HG03439 (cell line): ENCODE measurements at regions not wholly inside any gene's neighbourhood (a gene's known extent, or its start where the extent isn't known, plus 50 kb on each side); places are given as distances from the start of the nearest gene placed in this dataset.

ENCODE experiments used
- ATAC-seq: cut with Tn5 transposase; IDR thresholded peaks from one replicate; pipeline ENCODE4 v1.9.1; 2021; ENCODE audit warnings: mild to moderate bottlenecking, moderate library complexity; ENCODE audit not compliant: unreplicated experiment

DNA sequence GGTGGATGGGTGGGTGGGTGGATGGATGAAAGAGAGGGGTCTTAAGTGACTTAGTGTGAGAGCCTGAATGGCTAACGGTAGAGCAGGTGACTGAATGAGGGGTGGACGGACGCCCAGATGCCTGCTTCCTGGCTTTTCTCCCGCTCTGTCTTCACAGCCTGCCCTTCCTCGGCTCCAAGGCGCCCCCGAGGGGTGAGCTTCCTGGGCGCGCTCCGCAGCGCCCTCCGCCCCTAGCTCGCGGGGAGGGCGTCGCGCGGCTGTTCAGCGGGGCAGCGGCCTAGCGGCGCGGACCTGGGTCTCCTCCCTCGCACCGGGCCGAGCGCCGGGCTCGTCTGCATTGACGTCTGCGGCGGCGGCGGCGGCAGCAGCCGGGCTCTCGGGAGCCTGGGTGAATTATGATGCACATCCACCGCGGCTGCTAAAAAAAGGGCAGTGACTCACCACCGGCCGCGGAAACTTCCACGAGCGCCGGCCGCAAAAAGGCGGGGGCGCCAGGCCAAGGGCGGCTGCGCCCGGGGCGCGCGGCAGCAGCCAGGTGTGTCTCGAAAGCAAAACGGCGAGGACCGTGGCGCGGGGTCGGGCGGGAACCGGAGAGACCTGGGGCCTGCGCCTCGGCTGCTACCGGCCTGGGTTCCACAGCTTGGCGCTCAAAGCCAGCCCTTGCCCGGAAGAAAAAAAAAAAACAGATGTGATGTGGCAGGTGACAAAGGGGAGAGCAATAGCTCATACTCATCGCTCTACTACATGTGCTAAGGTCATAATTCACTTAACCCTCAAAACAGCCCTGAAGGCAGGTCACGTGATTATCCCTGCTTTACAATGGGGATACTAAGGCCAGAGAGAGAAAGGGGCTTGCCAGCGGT is 143.0 kb upstream of the ADRA1B start:
- peak; percentile 95 for ATAC-seq

DNA sequence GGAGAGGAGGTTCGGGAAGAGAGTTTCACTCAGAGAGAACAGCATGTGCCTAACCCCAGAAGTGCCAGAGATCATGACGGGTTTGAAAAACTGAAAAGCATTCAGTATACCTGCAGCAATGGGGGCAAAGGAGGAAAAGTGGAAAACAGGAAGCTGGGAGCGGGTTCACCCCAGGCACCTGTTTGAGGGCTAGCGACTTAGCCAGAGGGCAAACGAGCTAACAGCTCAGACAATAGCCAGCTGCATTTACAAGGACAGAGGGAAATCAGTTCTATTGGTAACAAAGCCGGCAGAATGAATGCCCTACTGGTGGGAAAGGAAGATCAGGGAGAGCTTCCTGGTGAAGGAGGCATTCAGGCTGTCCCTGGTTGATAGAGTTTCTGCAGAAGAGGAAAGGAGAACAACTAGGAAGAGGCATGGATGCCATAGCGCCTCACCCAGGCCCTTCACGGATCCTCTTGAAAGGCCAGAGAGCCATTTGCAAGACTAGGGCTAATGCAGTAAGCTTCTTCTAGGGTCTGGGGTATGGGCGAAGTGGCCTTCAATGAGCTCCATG is 141.7 kb upstream of the ADRA1B start:
- no peak for ATAC-seq

DNA sequence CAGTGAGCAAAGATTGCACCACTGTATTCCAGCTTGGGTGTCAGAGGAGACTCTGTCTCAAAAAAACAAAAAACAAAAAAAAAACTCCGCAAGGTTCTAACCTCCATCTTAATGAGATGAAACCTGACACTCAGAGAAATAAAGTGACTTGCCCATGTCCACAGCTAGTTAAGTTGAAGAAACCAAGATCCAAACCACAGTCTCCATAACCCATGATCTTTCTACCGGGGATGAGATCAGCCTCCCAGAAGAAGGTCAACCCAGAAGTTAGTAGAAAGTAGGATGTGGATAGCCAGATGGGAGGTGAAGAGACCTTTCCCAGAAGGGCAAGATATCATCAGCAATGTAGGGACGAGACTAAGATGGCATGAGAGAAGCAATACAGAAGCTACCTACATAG is 140.4 kb upstream of the ADRA1B start:
- ATAC-seq, result no peak

DNA sequence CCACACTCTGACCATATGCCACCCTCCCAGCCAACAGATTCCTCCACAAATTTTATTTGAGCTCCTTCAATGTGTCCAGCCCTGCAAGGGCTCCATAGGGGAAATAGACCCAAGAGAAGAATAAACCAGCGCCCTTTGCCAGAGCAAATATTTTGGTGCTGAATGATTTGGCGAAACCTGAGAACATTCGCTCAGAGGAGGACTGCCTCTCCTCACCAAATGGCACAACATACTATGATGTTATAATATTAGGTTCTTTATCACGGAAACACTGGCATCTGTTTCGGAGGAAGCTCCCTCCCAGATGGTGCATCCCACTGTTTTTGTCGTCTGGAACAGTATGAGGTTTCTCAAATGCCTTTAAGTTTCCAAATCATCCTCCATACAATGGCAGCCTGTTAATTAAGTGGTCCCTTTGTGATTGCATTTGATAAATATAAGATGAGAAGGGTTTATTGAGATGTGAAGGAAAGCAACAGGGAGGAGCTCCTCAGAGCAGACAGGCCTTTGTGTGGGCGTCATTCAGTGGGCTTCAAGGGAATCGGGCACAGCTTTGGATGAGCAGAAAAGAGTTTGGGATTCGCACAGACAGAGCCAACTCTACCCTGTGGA is 139.1 kb upstream of the ADRA1B start:
- ATAC-seq, result no peak

DNA sequence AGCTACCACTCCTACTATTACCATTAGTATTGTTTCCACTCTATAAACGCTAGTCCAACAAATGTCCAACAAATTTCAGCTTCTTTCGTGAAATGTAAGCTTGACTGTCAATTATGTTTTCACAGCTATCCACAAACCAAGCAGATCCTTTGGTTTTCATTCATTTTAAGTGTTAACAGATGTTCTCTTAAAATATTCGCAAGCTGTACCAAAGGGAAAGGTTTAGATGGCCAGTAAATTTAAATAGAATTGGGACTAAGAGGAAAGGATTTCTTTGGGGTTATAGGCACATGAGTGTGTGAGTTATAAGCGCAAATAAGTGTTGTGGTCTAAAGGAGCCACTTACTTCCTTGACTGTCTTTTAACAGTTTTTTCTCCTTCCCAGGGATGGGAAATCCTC is 136.8 kb upstream of the ADRA1B start:
- no peak for ATAC-seq

DNA sequence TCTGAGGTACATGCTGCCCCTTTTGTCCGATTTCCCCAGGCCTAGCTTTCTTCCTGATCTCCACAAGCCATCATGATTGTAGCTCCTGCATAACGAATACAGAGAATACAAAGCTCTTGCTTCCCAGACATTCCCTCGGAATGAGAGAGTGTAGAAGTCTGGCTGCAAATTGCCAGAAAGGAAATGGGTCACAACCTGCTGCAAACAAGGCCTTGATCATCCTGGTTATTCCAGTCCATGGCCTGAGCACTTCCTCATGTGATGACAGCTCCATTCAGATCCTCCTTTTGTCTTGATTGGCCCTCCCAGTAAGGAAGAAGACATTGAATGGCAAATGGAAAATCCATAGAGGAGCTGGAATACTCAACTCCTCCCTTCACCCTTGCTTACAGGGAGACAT is 136.0 kb upstream of the ADRA1B start:
- no peak for ATAC-seq

DNA sequence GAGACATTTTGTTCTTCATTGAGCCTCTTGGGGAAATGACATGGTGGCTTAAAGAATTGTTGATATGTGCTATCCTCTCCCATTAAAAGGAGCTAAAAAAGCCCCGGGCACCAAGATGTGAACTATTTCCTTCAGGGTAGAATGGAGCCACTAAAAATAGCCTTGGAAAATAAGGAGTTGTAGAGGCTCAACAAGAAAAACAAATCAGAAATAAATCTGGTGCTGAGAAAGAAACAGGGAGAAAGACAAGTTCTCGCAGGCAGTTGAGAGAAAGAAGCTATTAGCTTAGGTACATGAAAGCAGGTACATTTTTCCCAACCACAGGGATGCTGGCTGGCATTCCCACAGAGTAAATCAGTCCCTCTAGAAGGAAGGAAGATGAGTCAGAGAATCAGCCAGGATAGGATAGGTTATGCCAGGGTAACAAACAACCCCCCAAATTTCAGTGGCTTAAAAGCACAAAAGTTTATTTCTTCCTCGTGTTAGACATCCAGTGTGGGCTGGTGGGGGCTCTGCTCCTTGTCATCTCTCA is 134.6 kb upstream of the ADRA1B start:
- ATAC-seq, result no peak

DNA sequence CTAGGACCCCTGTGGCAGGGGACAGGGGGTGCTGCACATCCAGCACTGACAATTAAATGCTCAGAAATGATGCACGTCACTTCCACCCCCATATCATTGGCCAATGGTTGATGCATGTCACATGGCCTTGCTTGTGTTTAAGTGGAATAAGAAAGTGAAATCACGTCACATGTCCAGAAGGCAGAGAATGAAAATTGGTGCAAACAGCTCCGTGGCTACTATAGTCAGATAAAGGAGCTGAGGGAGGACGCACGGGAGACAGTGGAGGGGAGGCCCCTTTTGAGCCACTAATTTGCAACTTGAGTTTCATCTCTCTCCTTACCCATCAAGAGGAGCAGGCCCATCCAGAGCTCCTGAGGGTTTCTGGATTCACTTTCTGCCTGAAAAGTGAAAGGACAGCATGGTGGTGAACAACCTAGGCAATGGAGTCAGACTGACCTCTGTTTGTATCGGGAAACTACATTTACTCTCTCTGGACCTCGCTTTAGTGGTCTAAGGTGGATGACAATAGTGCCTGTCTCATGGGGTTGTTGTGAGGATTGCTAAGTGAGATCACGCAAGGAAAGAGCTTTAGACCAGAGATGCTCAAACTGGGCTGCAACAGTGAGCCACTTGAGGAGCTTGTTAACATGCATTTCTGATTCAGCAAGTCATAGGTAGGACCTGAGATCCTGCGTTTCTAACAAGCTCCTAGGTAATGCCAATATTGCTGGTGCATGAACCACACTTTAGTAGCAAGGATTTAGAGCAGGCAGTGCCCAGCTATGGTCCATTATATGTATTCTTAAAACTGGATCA is 133.9 kb upstream of the ADRA1B start:
- peak; percentile 49 for ATAC-seq

DNA sequence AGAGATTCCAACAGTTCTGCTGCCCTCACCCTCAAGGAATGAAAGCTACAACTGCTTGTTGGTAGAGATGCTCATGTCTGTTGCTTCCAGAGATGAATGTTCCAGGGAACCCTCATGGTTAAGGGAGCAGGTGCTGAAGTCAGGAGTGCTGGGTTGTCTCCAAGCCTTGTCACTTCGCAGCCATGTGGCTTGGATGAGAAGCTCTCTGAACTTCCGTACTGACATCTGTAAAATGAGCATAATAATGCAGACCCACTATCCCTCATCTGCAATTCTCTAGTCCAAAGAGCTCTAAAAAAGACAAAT is 133.3 kb upstream of the ADRA1B start:
- no peak for ATAC-seq

DNA sequence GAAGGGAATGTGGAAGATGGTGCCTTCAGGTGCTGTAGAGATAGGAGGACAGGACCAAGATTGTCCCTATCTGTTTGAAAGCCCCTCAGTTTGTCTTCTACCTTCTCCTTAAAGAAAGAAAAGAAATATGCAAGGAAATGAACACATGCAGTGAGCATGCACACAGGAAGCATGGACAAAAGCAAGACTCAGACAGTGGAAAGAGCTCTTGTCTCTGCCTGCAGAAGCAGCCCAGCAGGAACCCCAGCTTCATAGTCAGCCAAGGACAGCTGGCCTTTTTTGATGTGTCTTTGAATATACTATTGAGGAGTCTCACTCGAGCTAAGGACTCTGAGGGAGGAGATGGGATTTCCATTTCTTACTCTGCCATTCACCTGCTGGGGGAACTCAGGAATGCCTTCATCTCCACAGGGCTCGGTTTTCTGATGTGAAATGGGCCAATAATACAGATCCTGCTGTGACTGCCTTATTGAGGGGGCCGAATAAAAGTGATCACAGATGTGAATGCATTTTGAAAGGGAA is 132.5 kb upstream of the ADRA1B start:
- no peak for ATAC-seq

DNA sequence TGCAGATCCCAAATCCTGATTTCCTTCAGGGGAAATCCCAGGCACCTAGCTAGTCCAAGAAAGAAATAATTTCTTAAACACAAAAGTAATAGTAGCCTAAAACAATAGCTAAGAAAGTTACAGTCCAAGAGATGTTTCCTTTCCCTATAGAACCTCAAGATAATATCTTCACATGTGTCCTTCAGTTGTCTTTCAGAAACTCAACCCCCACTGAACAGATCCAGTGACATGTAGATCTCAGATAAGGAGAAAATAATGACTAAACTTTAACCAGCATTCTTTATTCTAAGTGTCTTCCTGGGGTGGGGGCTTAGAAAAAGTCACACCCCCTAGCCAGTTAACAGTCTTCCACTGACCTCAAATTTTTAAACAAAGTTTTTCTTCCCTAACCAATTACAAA is 131.3 kb upstream of the ADRA1B start:
- ATAC-seq, result no peak

DNA sequence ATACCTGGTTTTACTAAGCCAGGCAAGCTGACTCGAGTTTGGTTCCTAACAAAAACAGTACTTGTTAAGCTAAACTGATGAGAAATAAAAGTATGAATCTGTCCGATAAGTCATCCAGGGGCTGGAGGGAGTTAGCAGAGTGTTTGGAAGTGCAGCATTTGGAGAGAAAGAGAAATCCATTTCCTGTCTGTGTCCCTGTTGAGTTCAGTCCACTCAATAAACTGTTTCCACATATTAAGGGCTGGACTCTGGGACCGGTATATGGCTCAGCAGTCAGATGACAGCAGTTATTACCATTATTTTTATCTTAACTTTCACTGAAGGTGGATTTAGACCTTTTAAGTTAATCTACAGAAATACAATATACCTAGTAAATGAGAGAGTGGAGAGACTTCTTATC is 130.6 kb upstream of the ADRA1B start:
- ATAC-seq, result no peak

DNA sequence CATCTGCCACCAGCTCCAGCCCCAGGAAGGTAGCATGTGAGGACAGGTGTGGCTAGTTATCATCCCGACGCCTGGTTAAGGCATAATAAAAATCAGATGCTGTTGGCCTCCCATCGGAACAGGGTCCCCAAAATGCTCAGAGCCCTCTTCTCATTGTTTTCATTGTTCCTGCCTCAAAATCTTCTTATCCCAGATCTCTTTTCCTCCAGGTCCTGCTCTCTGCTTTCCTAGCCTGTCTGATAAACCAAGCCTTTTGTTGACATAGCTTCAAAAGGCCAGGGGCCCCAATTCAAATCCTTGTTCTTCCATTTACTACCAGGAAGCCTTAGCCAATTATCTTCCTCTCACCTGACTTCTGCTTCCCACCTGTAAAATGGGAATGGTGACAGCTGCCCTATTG is 130.1 kb upstream of the ADRA1B start:
- ATAC-seq, result no peak

DNA sequence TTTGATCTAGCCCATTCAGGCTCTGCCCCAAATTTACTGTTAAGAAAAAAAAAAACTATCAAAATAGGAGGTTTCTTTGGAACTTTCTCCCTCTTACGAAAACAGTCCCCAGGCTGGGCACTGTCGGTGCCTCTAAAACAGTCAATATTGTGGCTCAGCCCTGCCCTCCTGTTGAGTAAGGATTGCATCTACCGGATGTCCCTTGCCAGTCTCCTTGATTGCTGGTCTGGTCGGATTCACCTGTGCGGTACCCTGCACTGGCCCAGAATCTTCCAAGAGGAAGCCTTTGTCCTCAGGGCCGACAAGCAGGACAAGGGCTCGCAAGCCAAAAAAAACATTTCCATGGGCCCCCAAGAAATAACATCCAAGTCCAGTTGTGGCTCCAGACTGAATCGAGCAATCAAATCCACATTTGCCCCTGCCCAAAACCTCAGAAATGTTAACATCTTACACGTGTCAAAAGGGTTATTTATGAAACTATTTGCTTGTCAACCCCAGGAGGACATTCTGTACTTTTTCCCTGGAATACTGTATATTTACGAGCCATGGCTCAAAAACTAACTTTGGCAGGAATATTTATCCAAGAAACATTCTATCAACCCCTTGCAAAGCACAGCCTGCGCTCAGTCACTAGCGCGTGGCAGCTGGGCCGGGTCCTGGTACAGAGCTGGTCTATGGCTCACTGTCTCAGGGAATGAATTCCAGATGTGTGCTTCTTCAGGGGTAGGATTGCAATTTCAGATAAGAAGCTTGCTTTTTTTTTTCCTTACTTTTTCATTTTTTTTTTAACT is 129.2 kb upstream of the ADRA1B start:
- ATAC-seq, result no peak

DNA sequence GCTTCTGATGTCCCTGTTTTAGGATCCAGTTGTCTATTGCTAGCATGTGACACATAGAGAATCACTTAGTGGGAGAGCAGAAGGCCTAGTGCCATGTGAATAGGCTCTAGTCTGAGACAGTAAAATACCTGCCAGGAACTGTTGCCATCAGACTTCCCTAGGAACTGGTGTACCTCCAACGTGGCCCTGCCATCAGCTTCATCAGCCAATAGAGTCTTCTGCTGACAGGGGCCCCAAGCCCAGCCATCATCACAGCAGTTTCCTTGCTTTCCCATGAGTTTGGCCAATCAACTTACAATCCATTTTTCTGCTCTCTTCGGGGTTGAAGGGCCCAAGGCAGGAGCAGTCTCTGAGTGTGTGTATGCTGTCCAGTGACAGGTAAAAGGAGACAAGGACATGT is 128.4 kb upstream of the ADRA1B start:
- no peak for ATAC-seq

DNA sequence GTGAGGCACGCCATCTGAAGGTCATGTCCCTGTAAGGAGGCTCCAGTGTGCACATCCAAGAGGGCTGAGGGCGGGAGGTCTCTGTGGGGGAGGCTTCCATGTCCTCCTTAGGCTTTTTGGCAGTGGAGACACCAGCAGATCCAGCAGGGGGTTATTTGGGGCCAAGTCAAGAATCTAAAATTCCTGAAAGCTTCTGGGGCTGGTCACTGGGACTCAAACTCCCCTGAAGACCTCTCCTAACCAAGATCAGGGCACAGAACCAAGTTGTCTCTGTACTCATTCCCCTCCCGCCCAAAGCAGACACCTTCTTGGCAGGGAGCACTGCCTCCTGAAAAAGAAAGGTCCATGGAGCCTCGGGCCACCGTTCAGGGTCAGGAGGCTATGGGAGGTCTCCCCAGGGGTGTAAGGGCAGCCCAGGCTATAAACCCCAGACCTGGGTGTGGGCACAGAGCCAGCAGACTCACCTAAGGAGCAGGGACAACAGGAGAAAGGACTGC is 127.4 kb upstream of the ADRA1B start:
- no peak for ATAC-seq

DNA sequence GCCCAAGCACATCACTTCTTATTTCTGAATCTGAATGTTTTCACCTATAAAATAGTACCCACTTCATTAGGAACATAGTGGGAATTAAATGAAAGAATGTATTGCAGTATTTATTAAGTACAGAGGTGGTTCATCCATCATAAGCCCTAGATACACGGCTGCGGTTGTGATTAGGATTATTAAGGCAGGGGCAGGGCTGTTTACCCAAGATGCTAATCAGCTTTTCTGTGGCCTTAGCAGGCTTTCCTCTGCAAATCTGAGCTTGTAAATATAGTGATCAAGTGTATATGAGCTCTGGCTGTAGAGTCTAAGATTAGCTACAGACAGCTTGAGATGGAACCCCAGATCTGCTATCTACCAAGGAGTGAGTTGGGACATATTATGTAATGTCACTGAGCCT is 124.1 kb upstream of the ADRA1B start:
- ATAC-seq, result no peak

DNA sequence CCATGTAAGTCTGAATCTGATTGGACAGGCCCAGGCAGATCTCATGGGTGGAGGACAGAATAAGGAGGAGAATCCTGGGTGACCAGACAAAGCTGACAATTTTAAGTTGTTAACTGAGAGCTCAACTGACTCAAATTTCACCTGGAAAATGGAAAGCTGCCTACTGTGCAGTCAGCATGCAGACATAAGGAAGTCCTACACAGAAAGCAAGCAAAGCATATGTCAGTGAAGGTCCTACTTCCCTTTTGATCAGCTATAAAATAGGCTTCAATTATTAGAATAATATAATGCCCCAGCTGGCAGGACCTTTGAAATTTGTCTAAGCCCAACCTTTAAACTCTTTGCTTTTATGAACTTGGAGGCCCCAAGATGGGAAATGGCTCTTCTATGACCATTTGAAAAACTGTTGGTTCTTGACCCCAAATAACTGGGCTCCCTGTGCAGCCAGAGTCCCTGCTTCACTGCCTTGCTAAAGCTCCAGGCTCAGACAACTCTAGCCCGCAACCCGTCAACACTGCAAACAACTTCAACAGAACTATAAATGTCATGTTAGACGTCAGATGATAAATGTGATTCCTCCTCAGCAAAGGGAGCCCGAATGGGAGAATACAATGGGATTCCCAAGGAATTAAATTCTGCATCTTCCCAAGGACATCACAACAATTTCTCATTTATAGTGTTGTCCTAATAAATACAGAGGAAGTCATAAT is 118.9 kb upstream of the ADRA1B start:
- ATAC-seq, result no peak

DNA sequence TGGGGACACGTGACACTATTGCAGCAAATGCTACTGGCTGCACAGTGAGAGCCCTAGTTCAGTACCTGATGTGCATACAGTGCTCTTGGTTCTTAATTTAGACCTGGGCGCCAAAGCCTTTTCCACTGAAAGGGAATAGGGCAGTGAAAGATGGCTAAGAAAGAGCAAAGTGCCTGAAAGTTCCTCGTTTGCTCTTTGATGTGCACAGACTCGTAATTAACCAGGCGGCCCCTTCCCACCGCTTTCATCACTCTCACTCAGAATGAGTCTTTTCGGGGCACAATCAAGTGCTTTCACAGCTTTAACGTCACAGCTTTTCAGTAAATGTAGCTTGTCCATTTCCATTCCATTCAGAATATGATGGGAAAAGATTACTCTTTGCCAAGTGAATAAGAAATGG is 116.6 kb upstream of the ADRA1B start:
- no peak for ATAC-seq
